ENCODE measurements at regions not wholly inside any gene's neighbourhood (a gene's known extent, or its start where the extent isn't known, plus 50 kb on each side); places are given as distances from the start of the nearest gene placed in this dataset.

DNA sequence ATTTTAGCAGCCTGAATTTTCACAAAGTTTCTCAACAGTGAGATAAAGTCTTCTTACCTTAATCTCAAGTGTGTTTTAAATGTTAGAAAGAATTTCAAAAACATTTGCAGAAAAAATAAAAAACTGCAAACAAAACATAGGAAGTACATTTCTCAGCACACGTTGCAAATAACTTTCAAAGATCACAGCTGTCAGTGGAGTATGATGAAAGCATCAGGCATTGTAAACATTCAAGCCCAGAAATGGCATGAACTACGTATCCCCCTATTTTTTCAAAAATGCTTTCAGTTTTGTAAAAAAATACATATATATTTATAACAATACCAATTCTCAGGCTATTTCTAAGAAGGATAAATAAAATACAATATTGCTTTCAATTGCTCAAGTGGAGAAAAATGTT lies 320.6 kb upstream of the TFPI start:
- H2AFZ ChIP-seq (ENCODE audit: low read length), result no peak overlapping the region
- no peak overlapping the region for H3K18ac ChIP-seq (ENCODE audit: extremely low read depth, low read length)
- no peak overlapping the region for H3K27ac ChIP-seq (ENCODE audit: low read depth, low read length)
- no peaks in the 10 kb centered on the region for H4K20me1 ChIP-seq (replicated peaks in 1 of 2; ENCODE audit: control insufficient read depth in 1 of 2, insufficient read depth in 2 of 2, low read length in 2 of 2)
- H4K91ac ChIP-seq (replicated peaks; ENCODE audit: insufficient read length, low read length), result no peak overlapping the region
- no peak overlapping the region for H3K9ac ChIP-seq (replicated peaks in 1 of 4; ENCODE audit: extremely low read depth in 1 of 4, low read depth in 3 of 4, low read length in 3 of 4)
- CTCF ChIA-PET (ENCODE audit: partially characterized antibody), result no interaction called here
- POLR2A ChIA-PET (ENCODE audit: partially characterized antibody), result interaction anchor here (0.6 kb wide), 1 partner anchor 236 kb away, joined by 3 read pairs; no protein-coding TSS in a partner anchor
- H3K4ac ChIP-seq (replicated peaks; ENCODE audit: insufficient read length, low read depth, low read length), result no peak overlapping the region
- no peaks in the 10 kb centered on the region for H3K23me2 ChIP-seq (ENCODE audit: low read depth, low read length)
- no peak overlapping the region for H3K14ac ChIP-seq (ENCODE audit: insufficient read length)
- FAIRE-seq (no peak), DNase-seq (ENCODE audit: low read depth in 1 of 2, low spot score in 2 of 2) (no peak)
- H3K79me1 ChIP-seq (ENCODE audit: low read depth, low read length), result no peaks in the 10 kb centered on the region
- H2AK5ac ChIP-seq (ENCODE audit: low read depth, low read length), result no peak overlapping the region
- H2BK20ac ChIP-seq (ENCODE audit: low read length), result no peak overlapping the region
- 91% methylated on average over 2 of the region's 2 CpGs; no CpG with 5 or more reads in 1 of the 2 experiments for WGBS, 2 experiments (ENCODE audit: extremely low coverage in 1 of 2, insufficient coverage in 1 of 2, insufficient read length in 1 of 2, insufficient replicate concordance in 2 of 2, low coverage in 1 of 2, low lambda C conversion rate in 2 of 2, missing lambda C conversion rate in 1 of 2)
- no peak overlapping the region for H2BK120ac ChIP-seq (replicated peaks; ENCODE audit: low read depth, low read length)
- no peak overlapping the region for H2BK15ac ChIP-seq (ENCODE audit: low read length)
- H4K8ac ChIP-seq (ENCODE audit: extremely low read depth, insufficient read depth, low read length), result no peak overlapping the region
- H3K4me1 ChIP-seq (replicated peaks in 1 of 4; ENCODE audit: control insufficient read depth in 3 of 4, insufficient read depth in 4 of 4, low read length in 3 of 4), result no peaks in the 10 kb centered on the region
- H3K79me2 ChIP-seq (ENCODE audit: control insufficient read depth in 1 of 2, insufficient read depth in 2 of 2, low read length in 2 of 2), result no peaks in the 10 kb centered on the region
- TF ChIP-seq TBP (IDR thresholded peaks at IDR 0.05; ENCODE audit: low read depth, low read length) (no peak), TAF1 (IDR thresholded peaks at IDR 0.05; ENCODE audit: low read depth, low read length) (no peak), BCL11A (IDR thresholded peaks at IDR 0.05; ENCODE audit: low read depth in 2 of 2, low read length in 2 of 2) (no peak), EZH2 (IDR thresholded peaks at IDR 0.05; ENCODE audit: low read depth, low read length, severe bottlenecking) (no peak), POU5F1 (IDR thresholded peaks at IDR 0.05; ENCODE audit: low read depth, low read length) (no peak), RXRA (IDR thresholded peaks at IDR 0.05; ENCODE audit: insufficient read depth, low read depth, low read length) (no peak), RBBP5 (IDR thresholded peaks at IDR 0.05; ENCODE audit: borderline replicate concordance, low read depth, low read length) (no peak), SP1 (IDR thresholded peaks at IDR 0.05; ENCODE audit: low read depth, low read length) (no peak), MAFK (IDR thresholded peaks at IDR 0.05; ENCODE audit: low read depth, low read length) (no peak), TAF7 (optimal IDR thresholded peaks at IDR 0.05; ENCODE audit: borderline replicate concordance, low read depth, low read length) (no peak), SP4 (IDR thresholded peaks at IDR 0.05; ENCODE audit: low read length) (no peak), HDAC2 (IDR thresholded peaks at IDR 0.05; ENCODE audit: borderline replicate concordance in 1 of 2, low read depth in 2 of 2, low read length in 2 of 2) (no peak), TCF12 (IDR thresholded peaks at IDR 0.05; ENCODE audit: low read depth, low read length) (no peak), EP300 (IDR thresholded peaks at IDR 0.05; ENCODE audit: borderline replicate concordance in 1 of 2, low read depth in 2 of 2, low read length in 2 of 2) (no peak), PHF8 (conservative IDR thresholded peaks at IDR 0.05; ENCODE audit: low read depth, low read length) (no peak)
- no peaks in the 10 kb centered on the region for H3K36me3 ChIP-seq (ENCODE audit: control insufficient read depth in 2 of 4, insufficient read depth in 4 of 4, low read length in 3 of 4)
- H3K9me3 ChIP-seq (ENCODE audit: insufficient read depth in 2 of 2, low read depth in 1 of 2, low read length in 1 of 2), result peaks cover 0 to under 1% of the 10 kb centered on the region in 2 experiments; a peak in 1 of 4 replicates
- H3K27me3 ChIP-seq (replicated peaks in 1 of 4; ENCODE audit: control insufficient read depth in 3 of 4, extremely low read depth in 1 of 4, insufficient read depth in 3 of 4, low read length in 3 of 4), result no peaks in the 10 kb centered on the region
- no peak overlapping the region for H3K23ac ChIP-seq (ENCODE audit: insufficient read length)
- no peak overlapping the region for H2BK5ac ChIP-seq (ENCODE audit: low read depth, low read length)
- H3K4me3 ChIP-seq (ENCODE audit: extremely low read depth in 1 of 4, insufficient read depth in 2 of 4, low read depth in 3 of 4, low read length in 4 of 4), result no peak overlapping the region
- H3K56ac ChIP-seq (replicated peaks; ENCODE audit: insufficient read length, low read depth, low read length), result no peak overlapping the region
- H4K5ac ChIP-seq (ENCODE audit: insufficient read length, low read depth, low read length), result no peak overlapping the region
- H2BK12ac ChIP-seq (ENCODE audit: low read depth, low read length), result no peak overlapping the region
- H3K4me2 ChIP-seq (ENCODE audit: insufficient read depth in 1 of 2, low read depth in 2 of 2, low read length in 2 of 2), result no peak overlapping the region

All from H1 (cell line).